Osteoblast (primary cell): ENCODE measurements at regions not wholly inside any gene's neighbourhood (a gene's known extent, or its start where the extent isn't known, plus 50 kb on each side); places are given as distances from the start of the nearest gene placed in this dataset. TPM values are rescaled to one million over a fixed set of nuclear protein-coding genes. Genes with fewer than 3 reads are reported as not detected.

ENCODE experiments used
- small RNA-seq: library from RNA; depleted of rRNA; stranded (forward); fragments of <200 nt; gene quantifications from one replicate; pipeline ENCODE3, GENCODE V24; 2012

Small RNAs in the stretch of these regions (small RNA-seq; reads per million reads assigned to genes)
- gene AC078918.1: not detected
- not detected for gene MIR4445
- not detected for gene RF00019
- not detected for gene RNU6ATAC15P
